ENCODE measurements at regions not wholly inside any gene's neighbourhood (a gene's known extent, or its start where the extent isn't known, plus 50 kb on each side); places are given as distances from the start of the nearest gene placed in this dataset.

GRCh38 chr10:90635111-90635765 is 222.6 kb downstream of the HTR7 start:
- ChIA-PET POLR2A (no interaction called here), CTCF (no interaction called here)
- FAIRE-seq (no peak), DNase-seq (ENCODE audit: low read depth in 1 of 2, low spot score in 1 of 2) (no peak), ATAC-seq (no peak)
- Histone ChIP-seq H3K4me1 (no peaks in the 10 kb centered on the region), H3K4me2 (no peak overlapping the region), H3K9me3 (no peaks in the 10 kb centered on the region), H3K27ac (no peak overlapping the region), H3K4me3 (no peak overlapping the region)
- TF ChIP-seq HOXA7 (CRISPR knock-in tag; IDR thresholded peaks at IDR 0.05) (no peak), FOSL2 (IDR thresholded peaks at IDR 0.05) (no peak), FOSL2 (CRISPR knock-in tag; IDR thresholded peaks at IDR 0.05) (no peak), MAFK (IDR thresholded peaks at IDR 0.05; ENCODE audit: partially characterized antibody) (no peak), RAD21 (conservative IDR thresholded peaks at IDR 0.05 in 1 of 2, IDR thresholded peaks at IDR 0.05 in 1 of 2) (no peak), ZSCAN20 (CRISPR knock-in tag; IDR thresholded peaks at IDR 0.05) (no peak), POLR2AphosphoS2 (conservative IDR thresholded peaks at IDR 0.05; ENCODE audit: low read length) (no peak), NR3C1 (IDR thresholded peaks at IDR 0.05) (no peak), HEYL (CRISPR knock-in tag; IDR thresholded peaks at IDR 0.05) (no peak), JUN (IDR thresholded peaks at IDR 0.05) (no peak), MYC (IDR thresholded peaks at IDR 0.05; ENCODE audit: borderline replicate concordance, low read length) (no peak), PHF8 (IDR thresholded peaks at IDR 0.05; ENCODE audit: borderline replicate concordance, low read depth) (no peak), HOXB5 (CRISPR knock-in tag; IDR thresholded peaks at IDR 0.05) (no peak), RARB (CRISPR knock-in tag; IDR thresholded peaks at IDR 0.05) (no peak)
- 0% methylated on average over 2 of the region's 2 CpGs for WGBS (ENCODE audit: missing lambda C conversion rate)

GRCh38 chr10:90640756-90641155 is 217.1 kb downstream of the HTR7 start:
- TF ChIP-seq, protein P1, sequence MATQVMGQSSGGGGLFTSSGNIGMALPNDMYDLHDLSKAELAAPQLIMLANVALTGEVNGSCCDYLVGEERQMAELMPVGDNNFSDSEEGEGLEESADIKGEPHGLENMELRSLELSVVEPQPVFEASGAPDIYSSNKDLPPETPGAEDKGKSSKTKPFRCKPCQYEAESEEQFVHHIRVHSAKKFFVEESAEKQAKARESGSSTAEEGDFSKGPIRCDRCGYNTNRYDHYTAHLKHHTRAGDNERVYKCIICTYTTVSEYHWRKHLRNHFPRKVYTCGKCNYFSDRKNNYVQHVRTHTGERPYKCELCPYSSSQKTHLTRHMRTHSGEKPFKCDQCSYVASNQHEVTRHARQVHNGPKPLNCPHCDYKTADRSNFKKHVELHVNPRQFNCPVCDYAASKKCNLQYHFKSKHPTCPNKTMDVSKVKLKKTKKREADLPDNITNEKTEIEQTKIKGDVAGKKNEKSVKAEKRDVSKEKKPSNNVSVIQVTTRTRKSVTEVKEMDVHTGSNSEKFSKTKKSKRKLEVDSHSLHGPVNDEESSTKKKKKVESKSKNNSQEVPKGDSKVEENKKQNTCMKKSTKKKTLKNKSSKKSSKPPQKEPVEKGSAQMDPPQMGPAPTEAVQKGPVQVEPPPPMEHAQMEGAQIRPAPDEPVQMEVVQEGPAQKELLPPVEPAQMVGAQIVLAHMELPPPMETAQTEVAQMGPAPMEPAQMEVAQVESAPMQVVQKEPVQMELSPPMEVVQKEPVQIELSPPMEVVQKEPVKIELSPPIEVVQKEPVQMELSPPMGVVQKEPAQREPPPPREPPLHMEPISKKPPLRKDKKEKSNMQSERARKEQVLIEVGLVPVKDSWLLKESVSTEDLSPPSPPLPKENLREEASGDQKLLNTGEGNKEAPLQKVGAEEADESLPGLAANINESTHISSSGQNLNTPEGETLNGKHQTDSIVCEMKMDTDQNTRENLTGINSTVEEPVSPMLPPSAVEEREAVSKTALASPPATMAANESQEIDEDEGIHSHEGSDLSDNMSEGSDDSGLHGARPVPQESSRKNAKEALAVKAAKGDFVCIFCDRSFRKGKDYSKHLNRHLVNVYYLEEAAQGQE (IDR thresholded peaks at IDR 0.05), result no peak
- TF ChIP-seq ZFP36 (IDR thresholded peaks at IDR 0.05; ENCODE audit: borderline replicate concordance, partially characterized antibody) (no peak), USF2 (IDR thresholded peaks at IDR 0.05) (no peak), TP53 (CRISPR knock-in tag; IDR thresholded peaks at IDR 0.05) (no peak), CTCF (IDR thresholded peaks at IDR 0.05) (no peak), BHLHE40 (IDR thresholded peaks at IDR 0.05; ENCODE audit: low read depth, low read length) (no peak), CBX8 (IDR thresholded peaks at IDR 0.05) (no peak), HOXA7 (CRISPR knock-in tag; IDR thresholded peaks at IDR 0.05) (no peak), JUN (IDR thresholded peaks at IDR 0.05) (no peak), RCOR1 (IDR thresholded peaks at IDR 0.05; ENCODE audit: low read depth, low read length) (no peak), SMC3 (IDR thresholded peaks at IDR 0.05) (no peak), CEBPB (IDR thresholded peaks at IDR 0.05) (no peak), MYC (IDR thresholded peaks at IDR 0.05; ENCODE audit: borderline replicate concordance, low read length) (no peak), POLR2AphosphoS2 (conservative IDR thresholded peaks at IDR 0.05; ENCODE audit: low read length) (no peak)
- TF ChIP-seq, protein P2, sequence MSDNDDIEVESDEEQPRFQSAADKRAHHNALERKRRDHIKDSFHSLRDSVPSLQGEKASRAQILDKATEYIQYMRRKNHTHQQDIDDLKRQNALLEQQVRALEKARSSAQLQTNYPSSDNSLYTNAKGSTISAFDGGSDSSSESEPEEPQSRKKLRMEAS (IDR thresholded peaks at IDR 0.05), result no peak
- ATAC-seq (no peak), DNase-seq (ENCODE audit: low read depth in 1 of 2, low spot score in 1 of 2) (no peak), FAIRE-seq (no peak)
- Histone ChIP-seq H3K4me2 (no peak overlapping the region), H3K9me3 (no peaks in the 10 kb centered on the region), H3K27ac (no peak overlapping the region), H3K4me1 (no peaks in the 10 kb centered on the region), H3K4me3 (no peak overlapping the region)
- ChIA-PET POLR2A (no interaction called here), CTCF (interaction anchor here (0.7 kb wide), 1 partner anchor 147 kb away, joined by 3 read pairs; no protein-coding TSS in a partner anchor)
- 9% methylated on average over 2 of the region's 2 CpGs for WGBS (ENCODE audit: missing lambda C conversion rate)
